ENCODE measurements at regions not wholly inside any gene's neighbourhood (a gene's known extent, or its start where the extent isn't known, plus 50 kb on each side); places are given as distances from the start of the nearest gene placed in this dataset.

- no peaks in the 10 kb centered on the region for H3K9me3 ChIP-seq (ENCODE audit: low read length)
- CTCF ChIA-PET: no interaction called here
- Mint-ChIP-seq H3K9me3 (peaks cover 0 to 5% (median 0%) of the 10 kb centered on the region in 5 donors), H3K4me1 (no peaks in the 10 kb centered on the region), H3K36me3 (no peaks in the 10 kb centered on the region), H3K4me3 (no peak overlapping the region), H3K27me3 (peaks cover 0 to 2% of the 10 kb centered on the region in 2 donors), H3K27ac (no peak overlapping the region)
- POLR2A ChIA-PET: no interaction called here
- no peak for DNase-seq
- H3K36me3 ChIP-seq (ENCODE audit: insufficient read depth, low read length): no peaks in the 10 kb centered on the region
- no peak overlapping the region for H3K4me3 ChIP-seq (ENCODE audit: low read length)
- H3K4me1 ChIP-seq (ENCODE audit: insufficient read depth, low read length): no peaks in the 10 kb centered on the region
- no peaks in the 10 kb centered on the region for H3K27me3 ChIP-seq (ENCODE audit: insufficient read depth, low read length, poor library complexity, severe bottlenecking)
- no peak overlapping the region for H3K27ac ChIP-seq (ENCODE audit: low read depth, low read length)
Measured at GRCh38 chr4:13966231-13967195, 339.0 kb upstream of the BOD1L1 start.

- CTCF ChIA-PET: no interaction called here
- no peak overlapping the region for H3K27ac Mint-ChIP-seq
- Histone ChIP-seq H3K4me3 (ENCODE audit: low read length) (no peak overlapping the region), H3K27ac (ENCODE audit: low read depth, low read length) (no peak overlapping the region), H3K27me3 (ENCODE audit: insufficient read depth, low read length, poor library complexity, severe bottlenecking) (no peaks in the 10 kb centered on the region), H3K4me1 (ENCODE audit: insufficient read depth, low read length) (no peaks in the 10 kb centered on the region), H3K36me3 (ENCODE audit: insufficient read depth, low read length) (no peaks in the 10 kb centered on the region), H3K9me3 (ENCODE audit: low read length) (no peaks in the 10 kb centered on the region)
- H3K36me3 Mint-ChIP-seq: no peaks in the 10 kb centered on the region
- H3K27me3 Mint-ChIP-seq: peaks cover 0 to 2% of the 10 kb centered on the region in 2 donors
- H3K9me3 Mint-ChIP-seq: peaks cover 0 to 5% (median 0%) of the 10 kb centered on the region in 5 donors
- no peaks in the 10 kb centered on the region for H3K4me1 Mint-ChIP-seq
- POLR2A ChIA-PET: no interaction called here
- no peak overlapping the region for H3K4me3 Mint-ChIP-seq
- DNase-seq: no peak
Measured at GRCh38 chr4:13968723-13969122, 341.2 kb upstream of the BOD1L1 start.

- no peaks in the 10 kb centered on the region for H3K27me3 Mint-ChIP-seq
- Histone ChIP-seq H3K27ac (ENCODE audit: low read depth, low read length) (no peak overlapping the region), H3K4me1 (ENCODE audit: insufficient read depth, low read length) (no peaks in the 10 kb centered on the region), H3K27me3 (ENCODE audit: insufficient read depth, low read length, poor library complexity, severe bottlenecking) (no peaks in the 10 kb centered on the region), H3K9me3 (ENCODE audit: low read length) (no peaks in the 10 kb centered on the region), H3K4me3 (ENCODE audit: low read length) (no peak overlapping the region), H3K36me3 (ENCODE audit: insufficient read depth, low read length) (no peaks in the 10 kb centered on the region)
- H3K4me3 Mint-ChIP-seq: no peak overlapping the region
- peaks cover 0 to 4% (median 0%) of the 10 kb centered on the region in 5 donors for H3K9me3 Mint-ChIP-seq
- POLR2A ChIA-PET: no interaction called here
- H3K27ac Mint-ChIP-seq: no peak overlapping the region
- H3K4me1 Mint-ChIP-seq: no peaks in the 10 kb centered on the region
- no peaks in the 10 kb centered on the region for H3K36me3 Mint-ChIP-seq
- CTCF ChIA-PET: no interaction called here
- no peak for DNase-seq
Measured at GRCh38 chr4:13970349-13970748, 342.8 kb upstream of the BOD1L1 start.

GRCh38 chr4:13977746-13978145 is 350.2 kb upstream of the BOD1L1 start:
- H3K4me1 ChIP-seq (ENCODE audit: insufficient read depth, low read length): no peaks in the 10 kb centered on the region
- H3K4me3 Mint-ChIP-seq: no peak overlapping the region
- H3K9me3 Mint-ChIP-seq: peaks cover 0 to 6% (median 3%) of the 10 kb centered on the region in 5 donors
- ChIA-PET POLR2A (no interaction called here), CTCF (no interaction called here)
- H3K36me3 Mint-ChIP-seq: no peaks in the 10 kb centered on the region
- H3K27ac ChIP-seq (ENCODE audit: low read depth, low read length): no peak overlapping the region
- no peak overlapping the region for H3K27ac Mint-ChIP-seq
- H3K9me3 ChIP-seq (ENCODE audit: low read length): no peaks in the 10 kb centered on the region
- H3K4me3 ChIP-seq (ENCODE audit: low read length): no peak overlapping the region
- H3K36me3 ChIP-seq (ENCODE audit: insufficient read depth, low read length): no peaks in the 10 kb centered on the region
- no peaks in the 10 kb centered on the region for H3K27me3 Mint-ChIP-seq
- DNase-seq: no peak
- no peaks in the 10 kb centered on the region for H3K27me3 ChIP-seq (ENCODE audit: insufficient read depth, low read length, poor library complexity, severe bottlenecking)
- no peaks in the 10 kb centered on the region for H3K4me1 Mint-ChIP-seq

- CTCF ChIA-PET: no interaction called here
- Histone ChIP-seq H3K9me3 (ENCODE audit: low read length) (no peaks in the 10 kb centered on the region), H3K4me1 (ENCODE audit: insufficient read depth, low read length) (no peaks in the 10 kb centered on the region), H3K27me3 (ENCODE audit: insufficient read depth, low read length, poor library complexity, severe bottlenecking) (no peaks in the 10 kb centered on the region), H3K4me3 (ENCODE audit: low read length) (no peak overlapping the region), H3K36me3 (ENCODE audit: insufficient read depth, low read length) (no peaks in the 10 kb centered on the region), H3K27ac (ENCODE audit: low read depth, low read length) (no peak overlapping the region)
- DNase-seq: no peak
- POLR2A ChIA-PET: no interaction called here
- H3K27ac Mint-ChIP-seq: no peak overlapping the region
- H3K4me1 Mint-ChIP-seq: no peaks in the 10 kb centered on the region
- H3K27me3 Mint-ChIP-seq: no peaks in the 10 kb centered on the region
- H3K9me3 Mint-ChIP-seq: peaks cover 0 to 8% (median 2%) of the 10 kb centered on the region in 5 donors
- H3K36me3 Mint-ChIP-seq: no peaks in the 10 kb centered on the region
- H3K4me3 Mint-ChIP-seq: no peak overlapping the region
Measured at GRCh38 chr4:13980317-13981310, 353.1 kb upstream of the BOD1L1 start.

GRCh38 chr4:13981499-13981898 is 354.0 kb upstream of the BOD1L1 start:
- Histone ChIP-seq H3K4me1 (ENCODE audit: insufficient read depth, low read length) (no peaks in the 10 kb centered on the region), H3K27ac (ENCODE audit: low read depth, low read length) (no peak overlapping the region), H3K36me3 (ENCODE audit: insufficient read depth, low read length) (no peaks in the 10 kb centered on the region), H3K4me3 (ENCODE audit: low read length) (no peak overlapping the region), H3K9me3 (ENCODE audit: low read length) (no peaks in the 10 kb centered on the region), H3K27me3 (ENCODE audit: insufficient read depth, low read length, poor library complexity, severe bottlenecking) (no peaks in the 10 kb centered on the region)
- Mint-ChIP-seq H3K27me3 (no peaks in the 10 kb centered on the region), H3K36me3 (no peaks in the 10 kb centered on the region), H3K4me1 (no peaks in the 10 kb centered on the region), H3K9me3 (peaks cover 0 to 8% (median 2%) of the 10 kb centered on the region in 5 donors), H3K4me3 (no peak overlapping the region), H3K27ac (no peak overlapping the region)
- DNase-seq: no peak
- ChIA-PET POLR2A (no interaction called here), CTCF (no interaction called here)

- Mint-ChIP-seq H3K4me1 (no peaks in the 10 kb centered on the region), H3K9me3 (peaks cover 0 to 8% (median 2%) of the 10 kb centered on the region in 5 donors)
- POLR2A ChIA-PET: no interaction called here
Measured at GRCh38 chr4:13982010-13982409, 354.5 kb upstream of the BOD1L1 start.

GRCh38 chr4:13983189-13983790 is 355.8 kb upstream of the BOD1L1 start:
- no peak overlapping the region for H3K4me3 ChIP-seq (ENCODE audit: low read length)
- H3K4me3 Mint-ChIP-seq: no peak overlapping the region
- H3K36me3 Mint-ChIP-seq: no peaks in the 10 kb centered on the region
- H3K4me1 Mint-ChIP-seq: no peaks in the 10 kb centered on the region
- H3K27me3 ChIP-seq (ENCODE audit: insufficient read depth, low read length, poor library complexity, severe bottlenecking): no peaks in the 10 kb centered on the region
- no peaks in the 10 kb centered on the region for H3K27me3 Mint-ChIP-seq
- DNase-seq: no peak
- no peaks in the 10 kb centered on the region for H3K36me3 ChIP-seq (ENCODE audit: insufficient read depth, low read length)
- ChIA-PET POLR2A (no interaction called here), CTCF (no interaction called here)
- no peaks in the 10 kb centered on the region for H3K9me3 ChIP-seq (ENCODE audit: low read length)
- no peak overlapping the region for H3K27ac ChIP-seq (ENCODE audit: low read depth, low read length)
- H3K9me3 Mint-ChIP-seq: peaks cover 0 to 8% (median 2%) of the 10 kb centered on the region in 5 donors
- H3K4me1 ChIP-seq (ENCODE audit: insufficient read depth, low read length): no peaks in the 10 kb centered on the region
- H3K27ac Mint-ChIP-seq: no peak overlapping the region

More at GRCh38 chr4:13982010-13982409, 354.5 kb upstream of the BOD1L1 start:
- Mint-ChIP-seq H3K27me3 (no peaks in the 10 kb centered on the region), H3K27ac (no peak overlapping the region), H3K36me3 (no peaks in the 10 kb centered on the region), H3K4me3 (no peak overlapping the region)
- Histone ChIP-seq H3K36me3 (ENCODE audit: insufficient read depth, low read length) (no peaks in the 10 kb centered on the region), H3K4me1 (ENCODE audit: insufficient read depth, low read length) (no peaks in the 10 kb centered on the region), H3K27me3 (ENCODE audit: insufficient read depth, low read length, poor library complexity, severe bottlenecking) (no peaks in the 10 kb centered on the region), H3K27ac (ENCODE audit: low read depth, low read length) (no peak overlapping the region), H3K9me3 (ENCODE audit: low read length) (no peaks in the 10 kb centered on the region), H3K4me3 (ENCODE audit: low read length) (no peak overlapping the region)
- CTCF ChIA-PET: no interaction called here
- DNase-seq: no peak

All from CD8-positive, alpha-beta memory T cell (primary cell).